ENCODE measurements at regions not wholly inside any gene's neighbourhood (a gene's known extent, or its start where the extent isn't known, plus 50 kb on each side); places are given as distances from the start of the nearest gene placed in this dataset.

DNA sequence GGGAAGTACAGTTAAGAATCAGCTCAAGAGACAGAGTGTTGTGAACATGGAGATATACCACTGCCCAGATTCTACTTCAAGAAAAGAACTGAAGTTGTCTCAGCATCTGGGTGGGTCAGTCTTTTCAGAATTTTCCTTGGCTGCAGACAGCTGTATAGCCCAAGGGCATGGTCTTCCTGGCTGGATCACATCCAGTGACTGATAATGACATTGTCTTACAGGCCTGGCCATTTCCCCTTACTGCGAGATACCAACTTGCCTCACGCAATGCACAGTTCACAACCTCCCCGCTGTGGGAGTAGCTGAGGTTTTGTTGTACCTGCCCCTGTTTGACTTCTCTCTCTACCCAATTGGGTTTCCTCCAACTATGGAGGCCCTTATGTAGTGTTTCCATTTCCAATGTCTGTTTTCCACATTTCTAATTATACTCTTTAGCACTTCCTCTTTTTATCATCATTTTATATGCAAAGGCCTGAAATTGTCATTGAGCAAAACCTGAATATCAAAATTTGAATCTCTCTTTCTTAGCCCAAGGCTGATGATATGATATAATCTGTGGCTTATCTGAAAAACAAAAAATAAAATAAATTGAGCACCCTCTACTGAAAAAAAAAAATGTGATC, 209.1 kb downstream of the NAF1 start:
- Histone ChIP-seq H4K20me1 (ENCODE audit: insufficient read depth, low read length) (no peaks in the 10 kb centered on the region), H3K4me1 (ENCODE audit: insufficient read depth, low read length) (no peaks in the 10 kb centered on the region), H3K27ac (ENCODE audit: low read depth, low read length) (no peak overlapping the region), H3K36me3 (ENCODE audit: insufficient read depth, low read length) (no peaks in the 10 kb centered on the region), H3K27me3 (ENCODE audit: insufficient read depth, low read length) (no peaks in the 10 kb centered on the region), H2AFZ (ENCODE audit: low read length) (no peak overlapping the region), H3K4me2 (ENCODE audit: insufficient read depth, low read length) (no peak overlapping the region), H3K9me3 (ENCODE audit: low read depth, low read length) (no peaks in the 10 kb centered on the region), H3K79me2 (ENCODE audit: insufficient read depth, low read length) (no peaks in the 10 kb centered on the region), H3K4me3 (ENCODE audit: insufficient read depth, low read length) (no peak overlapping the region)
- DNase-seq (ENCODE audit: insufficient read length, low spot score, missing footprints): no peak
- TF ChIP-seq, protein P1, sequence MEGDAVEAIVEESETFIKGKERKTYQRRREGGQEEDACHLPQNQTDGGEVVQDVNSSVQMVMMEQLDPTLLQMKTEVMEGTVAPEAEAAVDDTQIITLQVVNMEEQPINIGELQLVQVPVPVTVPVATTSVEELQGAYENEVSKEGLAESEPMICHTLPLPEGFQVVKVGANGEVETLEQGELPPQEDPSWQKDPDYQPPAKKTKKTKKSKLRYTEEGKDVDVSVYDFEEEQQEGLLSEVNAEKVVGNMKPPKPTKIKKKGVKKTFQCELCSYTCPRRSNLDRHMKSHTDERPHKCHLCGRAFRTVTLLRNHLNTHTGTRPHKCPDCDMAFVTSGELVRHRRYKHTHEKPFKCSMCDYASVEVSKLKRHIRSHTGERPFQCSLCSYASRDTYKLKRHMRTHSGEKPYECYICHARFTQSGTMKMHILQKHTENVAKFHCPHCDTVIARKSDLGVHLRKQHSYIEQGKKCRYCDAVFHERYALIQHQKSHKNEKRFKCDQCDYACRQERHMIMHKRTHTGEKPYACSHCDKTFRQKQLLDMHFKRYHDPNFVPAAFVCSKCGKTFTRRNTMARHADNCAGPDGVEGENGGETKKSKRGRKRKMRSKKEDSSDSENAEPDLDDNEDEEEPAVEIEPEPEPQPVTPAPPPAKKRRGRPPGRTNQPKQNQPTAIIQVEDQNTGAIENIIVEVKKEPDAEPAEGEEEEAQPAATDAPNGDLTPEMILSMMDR (IDR thresholded peaks at IDR 0.05; ENCODE audit: extremely low read depth, low read depth, low read length): no peak

DNA sequence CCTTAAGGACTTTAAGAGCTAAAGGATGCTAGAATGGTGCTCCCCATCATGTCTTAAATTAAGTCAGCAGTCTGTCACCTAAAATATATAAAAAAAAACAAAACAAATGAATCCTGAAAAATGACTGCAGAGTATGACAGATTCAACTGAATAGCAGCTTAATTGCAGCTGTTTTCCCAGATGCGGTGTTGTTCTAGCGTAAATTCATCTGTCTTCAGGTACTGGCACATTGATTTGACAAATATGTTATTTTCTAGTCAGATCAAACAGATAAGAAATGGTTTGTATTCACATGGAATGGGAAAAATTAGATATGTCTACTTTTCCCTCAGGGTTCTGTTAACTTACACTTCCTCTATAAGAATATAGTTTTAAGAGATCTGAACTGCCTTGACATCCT, 211.7 kb downstream of the NAF1 start:
- H2AFZ ChIP-seq (ENCODE audit: low read length): no peak overlapping the region
- TF ChIP-seq, protein P1 (IDR thresholded peaks at IDR 0.05; ENCODE audit: extremely low read depth, low read depth, low read length): no peak
- no peaks in the 10 kb centered on the region for H3K79me2 ChIP-seq (ENCODE audit: insufficient read depth, low read length)
- H3K4me3 ChIP-seq (ENCODE audit: insufficient read depth, low read length): no peak overlapping the region
- H4K20me1 ChIP-seq (ENCODE audit: insufficient read depth, low read length): no peaks in the 10 kb centered on the region
- H3K27me3 ChIP-seq (ENCODE audit: insufficient read depth, low read length): no peaks in the 10 kb centered on the region
- no peak for DNase-seq (ENCODE audit: insufficient read length, low spot score, missing footprints)
- no peak overlapping the region for H3K27ac ChIP-seq (ENCODE audit: low read depth, low read length)
- H3K4me1 ChIP-seq (ENCODE audit: insufficient read depth, low read length): no peaks in the 10 kb centered on the region
- no peak overlapping the region for H3K4me2 ChIP-seq (ENCODE audit: insufficient read depth, low read length)
- no peaks in the 10 kb centered on the region for H3K36me3 ChIP-seq (ENCODE audit: insufficient read depth, low read length)
- no peaks in the 10 kb centered on the region for H3K9me3 ChIP-seq (ENCODE audit: low read depth, low read length)

DNA sequence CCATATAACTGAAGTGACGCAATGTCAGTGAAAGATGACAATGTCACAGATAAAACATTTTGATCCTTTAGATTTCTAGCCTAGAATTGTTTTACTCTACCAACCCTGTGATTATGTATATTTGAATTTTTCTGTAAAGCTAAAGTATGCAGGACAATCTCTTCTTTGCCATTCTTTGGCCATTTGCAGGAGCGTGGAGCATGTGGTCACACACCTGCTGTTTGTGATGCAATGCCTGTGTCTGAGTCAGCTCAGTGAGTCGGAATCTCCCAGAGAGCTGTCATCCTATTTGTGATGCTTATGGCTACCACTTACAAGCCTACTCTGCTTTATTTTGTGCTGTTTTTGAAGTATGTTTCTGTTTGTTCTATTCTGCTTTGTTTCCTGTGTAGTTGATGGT, 214.5 kb downstream of the NAF1 start:
- no peaks in the 10 kb centered on the region for H3K9me3 ChIP-seq (ENCODE audit: low read depth, low read length)
- no peak overlapping the region for H3K27ac ChIP-seq (ENCODE audit: low read depth, low read length)
- H3K4me1 ChIP-seq (ENCODE audit: insufficient read depth, low read length): no peaks in the 10 kb centered on the region
- H3K79me2 ChIP-seq (ENCODE audit: insufficient read depth, low read length): no peaks in the 10 kb centered on the region
- no peak overlapping the region for H2AFZ ChIP-seq (ENCODE audit: low read length)
- H3K4me3 ChIP-seq (ENCODE audit: insufficient read depth, low read length): no peak overlapping the region
- no peaks in the 10 kb centered on the region for H3K27me3 ChIP-seq (ENCODE audit: insufficient read depth, low read length)
- H4K20me1 ChIP-seq (ENCODE audit: insufficient read depth, low read length): no peaks in the 10 kb centered on the region
- DNase-seq (ENCODE audit: insufficient read length, low spot score, missing footprints): peak; percentile 22
- no peaks in the 10 kb centered on the region for H3K36me3 ChIP-seq (ENCODE audit: insufficient read depth, low read length)
- H3K4me2 ChIP-seq (ENCODE audit: insufficient read depth, low read length): no peak overlapping the region
- TF ChIP-seq, protein P1 (IDR thresholded peaks at IDR 0.05; ENCODE audit: extremely low read depth, low read depth, low read length): no peak

DNA sequence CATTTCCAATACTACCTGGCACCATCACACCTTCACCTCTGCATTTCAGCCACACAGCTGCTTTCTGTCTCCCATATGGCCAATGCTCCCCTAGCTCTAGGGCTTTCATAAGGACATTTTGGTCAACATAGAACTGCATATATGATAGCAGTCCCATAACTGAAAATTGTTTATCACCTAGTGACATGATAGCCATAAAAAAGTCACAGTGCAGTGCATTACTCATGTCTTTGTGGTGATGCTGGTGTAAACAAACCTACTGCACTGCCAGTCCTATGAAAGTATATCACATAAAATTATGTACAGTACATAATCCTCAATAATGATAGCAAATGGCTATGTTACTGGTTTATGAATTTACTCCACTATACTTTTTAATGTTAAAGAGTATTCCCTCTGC, 221.0 kb downstream of the NAF1 start:
- Histone ChIP-seq H3K79me2 (ENCODE audit: insufficient read depth, low read length) (no peaks in the 10 kb centered on the region), H4K20me1 (ENCODE audit: insufficient read depth, low read length) (no peaks in the 10 kb centered on the region), H3K36me3 (ENCODE audit: insufficient read depth, low read length) (no peaks in the 10 kb centered on the region), H2AFZ (ENCODE audit: low read length) (no peak overlapping the region), H3K4me2 (ENCODE audit: insufficient read depth, low read length) (no peak overlapping the region), H3K9me3 (ENCODE audit: low read depth, low read length) (peaks cover 5% of the 10 kb centered on the region), H3K4me3 (ENCODE audit: insufficient read depth, low read length) (no peak overlapping the region), H3K27ac (ENCODE audit: low read depth, low read length) (no peak overlapping the region), H3K4me1 (ENCODE audit: insufficient read depth, low read length) (no peaks in the 10 kb centered on the region), H3K27me3 (ENCODE audit: insufficient read depth, low read length) (no peaks in the 10 kb centered on the region)
- DNase-seq (ENCODE audit: insufficient read length, low spot score, missing footprints): no peak
- TF ChIP-seq, protein P1 (IDR thresholded peaks at IDR 0.05; ENCODE audit: extremely low read depth, low read depth, low read length): no peak
